SH-SY5Y (cell line): ENCODE measurements at regions not wholly inside any gene's neighbourhood (a gene's known extent, or its start where the extent isn't known, plus 50 kb on each side); places are given as distances from the start of the nearest gene placed in this dataset.

Source experiments
- GATA2 ChIP-seq: IDR thresholded peaks from 2 replicates; pipeline ENCODE4 v1.6.1; 2011; ENCODE audit warnings: mild to moderate bottlenecking, low read depth, low read length
- GATA3 ChIP-seq: IDR thresholded peaks from 2 replicates; pipeline ENCODE4 v1.6.1; 2011; ENCODE audit warnings: low read depth, mild to moderate bottlenecking, low read length, moderate library complexity

DNA sequence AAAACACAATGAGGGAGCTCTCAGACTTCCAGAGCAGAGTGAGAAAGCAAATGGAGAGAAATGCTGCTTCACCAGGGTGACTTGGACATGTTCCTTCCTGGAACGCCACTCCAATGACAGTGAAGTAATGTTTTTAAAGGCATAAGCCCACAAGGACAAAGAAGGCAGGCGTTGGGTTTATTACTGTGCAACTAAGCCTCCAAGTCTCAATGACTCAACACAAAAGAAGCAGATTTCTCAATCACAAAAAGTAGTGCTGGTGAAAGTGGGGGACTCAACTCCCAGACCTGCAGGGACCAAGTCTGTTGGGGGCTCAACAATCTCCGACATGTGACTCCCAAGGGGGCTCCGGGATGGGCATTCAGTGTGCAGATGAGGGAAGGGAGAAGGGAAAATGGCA lies 505.2 kb downstream of the BCL11B start:
- TF ChIP-seq GATA2 (no peak), GATA3 (no peak)
